NCI-H2227 (cell line): ENCODE measurements at regions not wholly inside any gene's neighbourhood (a gene's known extent, or its start where the extent isn't known, plus 50 kb on each side); places are given as distances from the start of the nearest gene placed in this dataset.

Source experiments
- DNase-seq: peaks from one replicate; lab custom pipeline; 2025; ENCODE audit not compliant: unreplicated experiment; lab: John Stamatoyannopoulos, UW

- DNase-seq = no peak
These were observed 62.3 kb downstream of the UCHL1 start for GRCh38 chr4:41318839-41319530.

- DNase-seq = no peak
These were observed 62.8 kb downstream of the UCHL1 start for GRCh38 chr4:41319553-41319952.

- no peak for DNase-seq
These were observed 63.5 kb downstream of the UCHL1 start for GRCh38 chr4:41320278-41320677.

GRCh38 chr4:41320786-41321185 lies 64.1 kb downstream of the UCHL1 start:
- DNase-seq = no peak

- DNase-seq = no peak
These were observed 64.7 kb downstream of the UCHL1 start for GRCh38 chr4:41321216-41321945.

- DNase-seq = no peak
These were observed 65.9 kb downstream of the UCHL1 start for GRCh38 chr4:41322617-41323016.

GRCh38 chr4:41323179-41323578 lies 66.5 kb downstream of the UCHL1 start:
- no peak for DNase-seq

GRCh38 chr4:41323706-41324105 lies 67.0 kb downstream of the UCHL1 start:
- no peak for DNase-seq

- no peak for DNase-seq
These were observed 68.1 kb downstream of the UCHL1 start for GRCh38 chr4:41324861-41325260.

GRCh38 chr4:41325901-41326300 lies 69.2 kb downstream of the UCHL1 start:
- DNase-seq = no peak

- DNase-seq = no peak
These were observed 70.0 kb downstream of the UCHL1 start for GRCh38 chr4:41326776-41327175.

GRCh38 chr4:41327770-41328169 lies 71.0 kb downstream of the UCHL1 start:
- no peak for DNase-seq

GRCh38 chr4:41329361-41329760 lies 72.6 kb downstream of the UCHL1 start:
- DNase-seq = no peak

- DNase-seq = no peak
These were observed 74.5 kb downstream of the UCHL1 start for GRCh38 chr4:41331224-41331623.

GRCh38 chr4:41332510-41333054 lies 75.9 kb downstream of the UCHL1 start:
- no peak for DNase-seq

- no peak for DNase-seq
These were observed 77.5 kb downstream of the UCHL1 start for GRCh38 chr4:41334182-41334581.

- peak; percentile 66 for DNase-seq
These were observed 83.4 kb downstream of the UCHL1 start for GRCh38 chr4:41339812-41340809.

GRCh38 chr4:41346306-41347061 lies 89.8 kb downstream of the UCHL1 start:
- no peak for DNase-seq

- DNase-seq = no peak
These were observed 92.3 kb downstream of the UCHL1 start for GRCh38 chr4:41349021-41349420.

GRCh38 chr4:41358647-41359421 lies 102.1 kb downstream of the UCHL1 start:
- peak; percentile 5 for DNase-seq
